ENCODE measurements at regions not wholly inside any gene's neighbourhood (a gene's known extent, or its start where the extent isn't known, plus 50 kb on each side); places are given as distances from the start of the nearest gene placed in this dataset.

- ChIA-PET CTCF (interaction anchor here (1.5 kb wide), 1 partner anchor 8 kb away, joined by 3 read pairs; no protein-coding TSS in a partner anchor), POLR2A (no interaction called here)
- FAIRE-seq (no peak), DNase-seq (ENCODE audit: low read depth in 1 of 2, low spot score in 1 of 2) (no peak), ATAC-seq (no peak)
- Histone ChIP-seq H3K4me2 (no peak overlapping the region), H3K4me3 (no peak overlapping the region), H3K9me3 (peaks cover 28% of the 10 kb centered on the region; the same call in 2 of the 3 replicates), H3K27ac (no peak overlapping the region), H3K4me1 (no peaks in the 10 kb centered on the region)
- whole genome bisulfite sequencing (ENCODE audit: missing lambda C conversion rate), result 45% methylated on average over 10 of the region's 11 CpGs
- no peak for TF ChIP-seq TP53 (CRISPR knock-in tag; IDR thresholded peaks at IDR 0.05)
- TF ChIP-seq PBX3 (IDR thresholded peaks at IDR 0.05), result no peak
- no peak for TF ChIP-seq BHLHE40 (IDR thresholded peaks at IDR 0.05; ENCODE audit: low read depth, low read length)
- TF ChIP-seq CBX2 (IDR thresholded peaks at IDR 0.05; ENCODE audit: borderline replicate concordance, low read depth), result no peak
- TF ChIP-seq NPAS2 (CRISPR knock-in tag; IDR thresholded peaks at IDR 0.05; ENCODE audit: borderline replicate concordance), result no peak
- TF ChIP-seq HOXB5 (CRISPR knock-in tag; IDR thresholded peaks at IDR 0.05), result no peak
- no peak for TF ChIP-seq ZFP36 (IDR thresholded peaks at IDR 0.05; ENCODE audit: borderline replicate concordance, partially characterized antibody)
- TF ChIP-seq, protein P1, sequence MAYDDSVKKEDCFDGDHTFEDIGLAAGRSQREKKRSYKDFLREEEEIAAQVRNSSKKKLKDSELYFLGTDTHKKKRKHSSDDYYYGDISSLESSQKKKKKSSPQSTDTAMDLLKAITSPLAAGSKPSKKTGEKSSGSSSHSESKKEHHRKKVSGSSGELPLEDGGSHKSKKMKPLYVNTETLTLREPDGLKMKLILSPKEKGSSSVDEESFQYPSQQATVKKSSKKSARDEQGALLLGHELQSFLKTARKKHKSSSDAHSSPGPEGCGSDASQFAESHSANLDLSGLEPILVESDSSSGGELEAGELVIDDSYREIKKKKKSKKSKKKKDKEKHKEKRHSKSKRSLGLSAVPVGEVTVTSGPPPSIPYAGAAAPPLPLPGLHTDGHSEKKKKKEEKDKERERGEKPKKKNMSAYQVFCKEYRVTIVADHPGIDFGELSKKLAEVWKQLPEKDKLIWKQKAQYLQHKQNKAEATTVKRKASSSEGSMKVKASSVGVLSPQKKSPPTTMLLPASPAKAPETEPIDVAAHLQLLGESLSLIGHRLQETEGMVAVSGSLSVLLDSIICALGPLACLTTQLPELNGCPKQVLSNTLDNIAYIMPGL (CRISPR knock-in tag; IDR thresholded peaks at IDR 0.05; ENCODE audit: borderline replicate concordance), result no peak
- no peak for TF ChIP-seq TFCP2L1 (CRISPR knock-in tag; IDR thresholded peaks at IDR 0.05)
- no peak for TF ChIP-seq HEYL (CRISPR knock-in tag; IDR thresholded peaks at IDR 0.05)
- TF ChIP-seq EHMT2 (IDR thresholded peaks at IDR 0.05; ENCODE audit: low read depth), result no peak
- TF ChIP-seq, protein P2, sequence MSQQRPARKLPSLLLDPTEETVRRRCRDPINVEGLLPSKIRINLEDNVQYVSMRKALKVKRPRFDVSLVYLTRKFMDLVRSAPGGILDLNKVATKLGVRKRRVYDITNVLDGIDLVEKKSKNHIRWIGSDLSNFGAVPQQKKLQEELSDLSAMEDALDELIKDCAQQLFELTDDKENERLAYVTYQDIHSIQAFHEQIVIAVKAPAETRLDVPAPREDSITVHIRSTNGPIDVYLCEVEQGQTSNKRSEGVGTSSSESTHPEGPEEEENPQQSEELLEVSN (IDR thresholded peaks at IDR 0.05; ENCODE audit: borderline replicate concordance, low read depth), result no peak
- TF ChIP-seq SREBF2 (IDR thresholded peaks at IDR 0.05), result no peak
- TF ChIP-seq, protein P3, sequence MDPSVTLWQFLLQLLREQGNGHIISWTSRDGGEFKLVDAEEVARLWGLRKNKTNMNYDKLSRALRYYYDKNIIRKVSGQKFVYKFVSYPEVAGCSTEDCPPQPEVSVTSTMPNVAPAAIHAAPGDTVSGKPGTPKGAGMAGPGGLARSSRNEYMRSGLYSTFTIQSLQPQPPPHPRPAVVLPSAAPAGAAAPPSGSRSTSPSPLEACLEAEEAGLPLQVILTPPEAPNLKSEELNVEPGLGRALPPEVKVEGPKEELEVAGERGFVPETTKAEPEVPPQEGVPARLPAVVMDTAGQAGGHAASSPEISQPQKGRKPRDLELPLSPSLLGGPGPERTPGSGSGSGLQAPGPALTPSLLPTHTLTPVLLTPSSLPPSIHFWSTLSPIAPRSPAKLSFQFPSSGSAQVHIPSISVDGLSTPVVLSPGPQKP (IDR thresholded peaks at IDR 0.05; ENCODE audit: low read depth, low read length), result no peak
- TF ChIP-seq EP300 (IDR thresholded peaks at IDR 0.05), result no peak
- TF ChIP-seq MAZ (IDR thresholded peaks at IDR 0.05; ENCODE audit: borderline replicate concordance, low read depth, low read length), result no peak
- no peak for TF ChIP-seq JUNB (IDR thresholded peaks at IDR 0.05)
- TF ChIP-seq KDM5A (IDR thresholded peaks at IDR 0.05), result no peak
- no peak for TF ChIP-seq FOXS1 (CRISPR knock-in tag; IDR thresholded peaks at IDR 0.05)
These were observed 152.9 kb upstream of the PPP1R26 start for GRCh38 chr9:135326633-135327152.

DNA sequence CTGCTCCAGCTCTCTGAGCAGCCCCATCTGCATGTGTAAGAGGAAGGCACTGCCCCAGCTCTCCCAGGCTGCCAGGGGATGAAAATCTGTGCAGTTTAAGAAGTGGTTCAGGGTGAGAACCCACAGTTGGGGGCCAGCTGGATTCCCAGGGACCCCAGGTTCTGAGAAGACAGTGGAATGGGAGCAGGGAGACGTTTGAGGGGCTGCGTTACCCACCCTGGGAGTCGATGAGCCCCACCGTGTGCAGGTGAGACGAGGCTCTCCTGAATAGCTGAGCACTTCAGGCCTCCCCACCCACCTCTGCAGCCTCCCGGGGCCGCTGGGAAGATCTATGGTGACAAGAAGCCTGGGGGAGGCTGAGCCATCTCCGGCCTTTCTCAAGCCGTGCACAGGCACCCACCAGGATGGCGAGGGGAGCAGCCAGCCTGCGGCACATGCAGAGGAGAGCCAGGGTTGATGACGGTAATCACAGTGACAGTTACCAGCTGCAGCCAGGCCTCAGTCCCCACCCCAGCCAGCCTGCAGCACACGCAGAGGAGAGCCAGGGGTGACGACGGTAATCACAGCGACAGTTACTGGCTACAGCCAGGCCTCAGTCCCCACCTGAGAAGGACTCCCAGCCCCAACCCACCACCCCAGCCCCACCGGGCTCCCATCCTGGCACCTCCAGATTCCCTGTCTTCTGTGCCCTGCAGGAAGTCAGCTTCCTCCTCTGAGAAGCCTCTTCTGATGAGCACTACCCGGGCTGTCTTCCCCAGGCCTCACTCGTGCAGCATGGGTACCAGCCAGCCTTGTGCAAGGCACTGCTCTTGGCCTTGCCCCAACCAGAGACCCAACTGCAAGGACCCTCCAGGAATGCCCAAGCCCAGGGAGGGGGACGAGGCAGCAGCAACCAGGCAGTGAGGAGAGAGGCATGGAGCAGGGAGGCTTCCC, 150.8 kb upstream of the PPP1R26 start:
- DNase-seq (ENCODE audit: low read depth in 1 of 2, low spot score in 1 of 2), result no peak
- H3K4me2 ChIP-seq, result no peak overlapping the region
- no peak overlapping the region for H3K27ac ChIP-seq
- ATAC-seq, result no peak
- FAIRE-seq, result no peak
- CTCF ChIA-PET, result interaction anchor here (0.8 to 1.6 kb wide), 3 partner anchors 15 to 79 kb away, joined by 3 to 5 read pairs (median 4); no protein-coding TSS in a partner anchor
- H3K9me3 ChIP-seq, result peaks cover 14% of the 10 kb centered on the region; the same call in 2 of the 3 replicates
- H3K4me3 ChIP-seq, result no peak overlapping the region
- WGBS (ENCODE audit: missing lambda C conversion rate), result no CpG with 5 or more reads among the region's 20 CpGs
- H3K4me1 ChIP-seq, result no peaks in the 10 kb centered on the region
- POLR2A ChIA-PET, result no interaction called here
- no peak for TF ChIP-seq EP300 (IDR thresholded peaks at IDR 0.05)
- TF ChIP-seq NFE2L2 (conservative IDR thresholded peaks at IDR 0.05; ENCODE audit: low read length), result no peak
- TF ChIP-seq CBX8 (IDR thresholded peaks at IDR 0.05), result no peak
- TF ChIP-seq NPAS2 (CRISPR knock-in tag; IDR thresholded peaks at IDR 0.05; ENCODE audit: borderline replicate concordance), result no peak
- TF ChIP-seq NR3C1 (IDR thresholded peaks at IDR 0.05), result no peak
- no peak for TF ChIP-seq ZSCAN20 (CRISPR knock-in tag; IDR thresholded peaks at IDR 0.05)
- no peak for TF ChIP-seq CTCF (IDR thresholded peaks at IDR 0.05)
- TF ChIP-seq, protein P4, sequence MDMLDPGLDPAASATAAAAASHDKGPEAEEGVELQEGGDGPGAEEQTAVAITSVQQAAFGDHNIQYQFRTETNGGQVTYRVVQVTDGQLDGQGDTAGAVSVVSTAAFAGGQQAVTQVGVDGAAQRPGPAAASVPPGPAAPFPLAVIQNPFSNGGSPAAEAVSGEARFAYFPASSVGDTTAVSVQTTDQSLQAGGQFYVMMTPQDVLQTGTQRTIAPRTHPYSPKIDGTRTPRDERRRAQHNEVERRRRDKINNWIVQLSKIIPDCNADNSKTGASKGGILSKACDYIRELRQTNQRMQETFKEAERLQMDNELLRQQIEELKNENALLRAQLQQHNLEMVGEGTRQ (IDR thresholded peaks at IDR 0.05), result no peak
- TF ChIP-seq ZFP36 (IDR thresholded peaks at IDR 0.05; ENCODE audit: borderline replicate concordance, partially characterized antibody), result no peak
- no peak for TF ChIP-seq FOXS1 (CRISPR knock-in tag; IDR thresholded peaks at IDR 0.05)
- no peak for TF ChIP-seq CHD2 (IDR thresholded peaks at IDR 0.05; ENCODE audit: low read length, partially characterized antibody)
- no peak for TF ChIP-seq EHMT2 (IDR thresholded peaks at IDR 0.05; ENCODE audit: low read depth)
- no peak for TF ChIP-seq HDAC2 (IDR thresholded peaks at IDR 0.05)
- TF ChIP-seq, protein P3 (IDR thresholded peaks at IDR 0.05; ENCODE audit: low read depth, low read length), result no peak

Measured in A549 (cell line).